ENCODE measurements at regions not wholly inside any gene's neighbourhood (a gene's known extent, or its start where the extent isn't known, plus 50 kb on each side); places are given as distances from the start of the nearest gene placed in this dataset.

GRCh38 chr1:108055387-108055786 is 90.4 kb upstream of the VAV3 start:
- H3K79me2 ChIP-seq (ENCODE audit: insufficient read depth, low read length), result no peaks in the 10 kb centered on the region
- no peak overlapping the region for H2BK20ac ChIP-seq (ENCODE audit: low read depth, low read length, poor library complexity, severe bottlenecking)
- no peak overlapping the region for H2BK120ac ChIP-seq (ENCODE audit: low read depth, low read length, poor library complexity, severe bottlenecking)
- H3K9ac ChIP-seq (ENCODE audit: extremely low read depth, insufficient read length, low read length), result no peak overlapping the region
- H3K4me2 ChIP-seq (ENCODE audit: insufficient read depth, insufficient read length, low read length), result no peak overlapping the region
- no peaks in the 10 kb centered on the region for H3K36me3 Mint-ChIP-seq (ENCODE audit: insufficient read depth in 1 of 3, low read depth in 3 of 3)
- no peak overlapping the region for H3K56ac ChIP-seq (ENCODE audit: insufficient read length, low read depth, low read length)
- no peak overlapping the region for H3K4ac ChIP-seq (ENCODE audit: low read depth, low read length)
- H3K9me3 ChIP-seq (ENCODE audit: control insufficient read depth, low read depth, low read length), result no peaks in the 10 kb centered on the region
- no peak overlapping the region for H2AFZ ChIP-seq (ENCODE audit: low read length)
- no peak overlapping the region for H2BK12ac ChIP-seq (ENCODE audit: insufficient read length, low read depth, low read length)
- H3K27ac Mint-ChIP-seq, result no peak overlapping the region
- no peak overlapping the region for H4K5ac ChIP-seq (ENCODE audit: insufficient read length, low read depth, low read length)
- no peak overlapping the region for H2BK5ac ChIP-seq (ENCODE audit: insufficient read length, low read length)
- H4K20me1 ChIP-seq (ENCODE audit: control insufficient read depth, insufficient read depth, insufficient read length), result no peaks in the 10 kb centered on the region
- H4K8ac ChIP-seq (replicated peaks; ENCODE audit: insufficient read length, low read depth, low read length), result no peak overlapping the region
- H3K23ac ChIP-seq (ENCODE audit: insufficient read length, low read depth, low read length), result no peak overlapping the region
- no CpG with 5 or more reads among the region's 2 CpGs for WGBS (ENCODE audit: extremely low coverage, insufficient read length, low lambda C conversion rate)
- no peak overlapping the region for H2AK5ac ChIP-seq (ENCODE audit: insufficient read length, low read length)
- no peak for TF ChIP-seq CTCF (conservative IDR thresholded peaks at IDR 0.05)
- no peaks in the 10 kb centered on the region for H3K23me2 ChIP-seq (ENCODE audit: insufficient read length, low read depth, low read length, poor library complexity, severe bottlenecking)
- H3K27ac ChIP-seq (ENCODE audit: insufficient read length, low read depth, low read length), result no peak overlapping the region
- H2BK15ac ChIP-seq (ENCODE audit: low read depth, low read length), result no peak overlapping the region
- H3K27me3 Mint-ChIP-seq (ENCODE audit: low read depth), result no peaks in the 10 kb centered on the region
- peaks cover 26% of the 10 kb centered on the region for H3K4me1 ChIP-seq (ENCODE audit: insufficient read depth, low read length)
- DNase-seq, result no peak
- no peak overlapping the region for H3K4me3 Mint-ChIP-seq
- no peaks in the 10 kb centered on the region for H3K79me1 ChIP-seq (ENCODE audit: insufficient read depth, low read depth, low read length, poor library complexity, severe bottlenecking)
- peaks cover 30 to 34% of the 10 kb centered on the region in 2 experiments for H3K4me1 Mint-ChIP-seq
- no peaks in the 10 kb centered on the region for H3K27me3 ChIP-seq (ENCODE audit: insufficient read depth, low read length)
- no peak overlapping the region for H4K91ac ChIP-seq (ENCODE audit: insufficient read length, low read depth, low read length)
- H3K9me3 Mint-ChIP-seq, result peaks cover 4 to 6% of the 10 kb centered on the region in 2 experiments; a peak in 1 of 5 replicates
- no peak overlapping the region for H3K14ac ChIP-seq (ENCODE audit: insufficient read depth, low read length)
- H3K18ac ChIP-seq (ENCODE audit: insufficient read length, low read depth, low read length), result no peak overlapping the region
- no peak overlapping the region for H3T11ph ChIP-seq (ENCODE audit: low read length)
